NCI-H146 treated with DMSO at 0.1 percent for 48 hours (cell line): ENCODE measurements at regions not wholly inside any gene's neighbourhood (a gene's known extent, or its start where the extent isn't known, plus 50 kb on each side); places are given as distances from the start of the nearest gene placed in this dataset.

ENCODE experiments used
- DNase-seq: peaks from one replicate; lab custom pipeline; 2025; ENCODE audit not compliant: unreplicated experiment; lab: John Stamatoyannopoulos, UW

GRCh38 chr13:112639521-112639920, 50.3 kb upstream of the ATP11A start:
- no peak for DNase-seq

GRCh38 chr13:112638919-112639318, 50.9 kb upstream of the ATP11A start:
- DNase-seq = no peak

GRCh38 chr13:112638157-112638750, 50.3 kb upstream of the TUBGCP3 start:
- DNase-seq = peak; percentile 33
